PC-9 (cell line): ENCODE measurements at regions not wholly inside any gene's neighbourhood (a gene's known extent, or its start where the extent isn't known, plus 50 kb on each side); places are given as distances from the start of the nearest gene placed in this dataset.

Experiments used
- CTCF ChIP-seq: fragments of 200-600 bp; sonication (generic); conservative IDR thresholded peaks from 2 replicates; pipeline ENCODE4 v1.6.1; 2017; ENCODE audit warnings: mixed run types, antibody characterized with exemption, mild to moderate bottlenecking, moderate library complexity
- EZH2 ChIP-seq: fragments of 200-600 bp; sonication (generic); IDR thresholded peaks from 2 replicates; pipeline ENCODE4 v1.8.0; 2017; ENCODE audit warnings: antibody characterized with exemption, low read depth

- TF ChIP-seq CTCF (no peak), EZH2 (no peak)
Measured at GRCh38 chr12:75658901-75659823, 147.8 kb upstream of the KRR1 start.
